ENCODE measurements at regions not wholly inside any gene's neighbourhood (a gene's known extent, or its start where the extent isn't known, plus 50 kb on each side); places are given as distances from the start of the nearest gene placed in this dataset.
A peak's percentile ranks its signal among the peaks of the same experiment; 100 is the strongest.

DNA sequence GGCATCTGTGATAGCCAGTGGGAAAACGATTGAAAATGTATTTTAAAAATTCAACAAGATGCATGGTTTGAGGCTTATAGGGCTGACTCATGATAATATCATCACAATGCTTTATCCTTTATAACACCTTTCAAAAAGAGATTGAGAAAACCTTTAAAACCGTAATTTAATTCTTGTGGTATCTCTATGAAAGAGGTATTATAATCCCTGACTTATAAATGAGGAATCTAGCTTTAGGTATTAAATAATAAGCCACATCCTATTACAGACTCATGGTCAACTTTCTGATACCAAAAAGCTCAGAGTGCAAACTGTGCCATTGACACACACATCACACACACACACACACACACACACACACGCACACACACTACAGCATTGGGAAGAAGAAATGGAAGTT, 134.6 kb upstream of the RAB12 start:
- CTCF ChIA-PET: no interaction called here

DNA sequence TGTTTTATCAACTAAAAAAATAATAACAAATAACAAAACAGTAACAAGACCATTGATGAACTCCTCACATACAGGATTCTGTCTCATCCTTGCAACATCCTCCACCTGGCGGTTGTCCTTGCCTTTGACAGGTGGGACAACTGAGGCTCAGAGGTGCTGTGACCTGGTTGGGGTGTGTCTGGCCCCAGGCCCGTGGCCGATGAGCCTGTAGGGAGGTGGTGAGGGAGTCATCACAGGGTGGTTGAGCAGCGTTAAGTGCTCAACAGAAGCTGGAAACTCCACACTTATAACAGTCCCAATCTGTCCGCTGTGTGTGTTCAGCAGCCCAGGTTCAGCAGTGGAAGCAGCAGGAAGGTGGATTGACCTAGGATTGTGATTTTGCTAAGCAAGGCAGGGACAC, 131.6 kb upstream of the RAB12 start:
- ATAC-seq: no peak
- POLR2A ChIA-PET (ENCODE audit: unreplicated experiment): no interaction called here
- H3K9me2 ChIP-seq (replicated peaks; ENCODE audit: low read length): no peaks in the 10 kb centered on the region
- H3F3A ChIP-seq (ENCODE audit: low read length, unreplicated experiment): no peaks in the 10 kb centered on the region
- no peak overlapping the region for H3K27ac ChIP-seq (ENCODE audit: low read length)
- DNase-seq: no peak
- no peaks in the 10 kb centered on the region for H3K27me3 ChIP-seq (ENCODE audit: low read length)
- no peaks in the 10 kb centered on the region for H3K9me3 ChIP-seq (ENCODE audit: low read length)
- no peaks in the 10 kb centered on the region for H3K4me1 ChIP-seq (ENCODE audit: insufficient read depth, low read length)
- H3K4me2 ChIP-seq (ENCODE audit: low read length): no peak overlapping the region
- no peak overlapping the region for H2AFZ ChIP-seq (ENCODE audit: low read length)
- H4K20me1 ChIP-seq (ENCODE audit: low read length): no peaks in the 10 kb centered on the region
- no peak overlapping the region for H3K4me3 ChIP-seq (ENCODE audit: low read length)
- CTCF ChIA-PET: interaction anchor here (0.5 kb wide), 1 partner anchor 810 kb away, joined by 3 read pairs; no protein-coding TSS in a partner anchor
- no peak overlapping the region for H3K9ac ChIP-seq (ENCODE audit: low read length)
- intact Hi-C loops (cut with micrococcal nuclease): loop anchor here (5.0 kb wide), 1 partner anchor 90 kb away; no protein-coding TSS in a partner anchor
- no peak for TF ChIP-seq EZH2phosphoT487 (IDR thresholded peaks at IDR 0.05; ENCODE audit: borderline replicate concordance, low read length)
- no peaks in the 10 kb centered on the region for H3K79me2 ChIP-seq (ENCODE audit: low read length)
- no peaks in the 10 kb centered on the region for H3K36me3 ChIP-seq (ENCODE audit: low read depth, low read length)
- BruUV-seq (replicated peaks): no TSS peak

More for the DNA sequence above, 134.6 kb upstream of the RAB12 start:
- Histone ChIP-seq H3K27me3 (ENCODE audit: low read length) (no peaks in the 10 kb centered on the region), H3K9me3 (ENCODE audit: low read length) (no peaks in the 10 kb centered on the region), H3K36me3 (ENCODE audit: low read depth, low read length) (no peaks in the 10 kb centered on the region), H3K4me2 (ENCODE audit: low read length) (no peak overlapping the region), H3K4me1 (ENCODE audit: insufficient read depth, low read length) (no peaks in the 10 kb centered on the region), H3K9me2 (replicated peaks; ENCODE audit: low read length) (no peaks in the 10 kb centered on the region), H4K20me1 (ENCODE audit: low read length) (no peaks in the 10 kb centered on the region), H3K27ac (ENCODE audit: low read length) (no peak overlapping the region), H2AFZ (ENCODE audit: low read length) (no peak overlapping the region), H3K9ac (ENCODE audit: low read length) (no peak overlapping the region), H3K4me3 (ENCODE audit: low read length) (no peak overlapping the region), H3K79me2 (ENCODE audit: low read length) (no peaks in the 10 kb centered on the region), H3F3A (ENCODE audit: low read length, unreplicated experiment) (no peaks in the 10 kb centered on the region)
- intact Hi-C loops (cut with micrococcal nuclease): loop anchor here (1.0 to 5.0 kb wide), 2 partner anchors 39 to 87 kb away; no protein-coding TSS in a partner anchor
- no peak; the same call in 1 of the 2 replicates for ATAC-seq
- TF ChIP-seq EZH2phosphoT487 (IDR thresholded peaks at IDR 0.05; ENCODE audit: borderline replicate concordance, low read length): no peak
- TF ChIP-seq EZH2 (IDR thresholded peaks at IDR 0.05; ENCODE audit: low read length, unreplicated experiment): no peak
- TF ChIP-seq, protein P1, sequence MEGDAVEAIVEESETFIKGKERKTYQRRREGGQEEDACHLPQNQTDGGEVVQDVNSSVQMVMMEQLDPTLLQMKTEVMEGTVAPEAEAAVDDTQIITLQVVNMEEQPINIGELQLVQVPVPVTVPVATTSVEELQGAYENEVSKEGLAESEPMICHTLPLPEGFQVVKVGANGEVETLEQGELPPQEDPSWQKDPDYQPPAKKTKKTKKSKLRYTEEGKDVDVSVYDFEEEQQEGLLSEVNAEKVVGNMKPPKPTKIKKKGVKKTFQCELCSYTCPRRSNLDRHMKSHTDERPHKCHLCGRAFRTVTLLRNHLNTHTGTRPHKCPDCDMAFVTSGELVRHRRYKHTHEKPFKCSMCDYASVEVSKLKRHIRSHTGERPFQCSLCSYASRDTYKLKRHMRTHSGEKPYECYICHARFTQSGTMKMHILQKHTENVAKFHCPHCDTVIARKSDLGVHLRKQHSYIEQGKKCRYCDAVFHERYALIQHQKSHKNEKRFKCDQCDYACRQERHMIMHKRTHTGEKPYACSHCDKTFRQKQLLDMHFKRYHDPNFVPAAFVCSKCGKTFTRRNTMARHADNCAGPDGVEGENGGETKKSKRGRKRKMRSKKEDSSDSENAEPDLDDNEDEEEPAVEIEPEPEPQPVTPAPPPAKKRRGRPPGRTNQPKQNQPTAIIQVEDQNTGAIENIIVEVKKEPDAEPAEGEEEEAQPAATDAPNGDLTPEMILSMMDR (conservative IDR thresholded peaks at IDR 0.05; ENCODE audit: low read depth, low read length): no peak
- POLR2A ChIA-PET (ENCODE audit: unreplicated experiment): no interaction called here
- DNase-seq: peak; percentile 39
- BruUV-seq (replicated peaks): no TSS peak

- POLR2A ChIA-PET (ENCODE audit: unreplicated experiment): no interaction called here
- Histone ChIP-seq H3K9me2 (replicated peaks; ENCODE audit: low read length) (no peaks in the 10 kb centered on the region), H3K9me3 (ENCODE audit: low read length) (no peaks in the 10 kb centered on the region), H3K27me3 (ENCODE audit: low read length) (no peaks in the 10 kb centered on the region), H4K20me1 (ENCODE audit: low read length) (no peaks in the 10 kb centered on the region), H3K36me3 (ENCODE audit: low read depth, low read length) (no peaks in the 10 kb centered on the region), H3K79me2 (ENCODE audit: low read length) (no peaks in the 10 kb centered on the region), H2AFZ (ENCODE audit: low read length) (no peak overlapping the region), H3K4me1 (ENCODE audit: insufficient read depth, low read length) (no peaks in the 10 kb centered on the region), H3K9ac (ENCODE audit: low read length) (no peak overlapping the region), H3K27ac (ENCODE audit: low read length) (no peak overlapping the region), H3F3A (ENCODE audit: low read length, unreplicated experiment) (no peaks in the 10 kb centered on the region), H3K4me2 (ENCODE audit: low read length) (no peak overlapping the region), H3K4me3 (ENCODE audit: low read length) (no peak overlapping the region)
- no TSS peak for BruUV-seq (replicated peaks)
- intact Hi-C loops (cut with micrococcal nuclease): loop anchor here (5.0 kb wide), 1 partner anchor 91 kb away; no protein-coding TSS in a partner anchor
- CTCF ChIA-PET: interaction anchor here (0.5 to 0.6 kb wide), 2 partner anchors 811 to 1432 kb away, joined by 3 to 10 read pairs; no protein-coding TSS in a partner anchor
- TF ChIP-seq EZH2 (IDR thresholded peaks at IDR 0.05; ENCODE audit: low read length, unreplicated experiment) (no peak), EZH2phosphoT487 (IDR thresholded peaks at IDR 0.05; ENCODE audit: borderline replicate concordance, low read length) (no peak)
- TF ChIP-seq, protein P1 (conservative IDR thresholded peaks at IDR 0.05; ENCODE audit: low read depth, low read length): peak; percentile 84
- peak; percentile 78 for ATAC-seq
- peak; percentile 84 for DNase-seq
These were observed 130.9 kb upstream of the RAB12 start for GRCh38 chr18:8478166-8478967.
